COLO829 (cell line): ENCODE measurements at regions not wholly inside any gene's neighbourhood (a gene's known extent, or its start where the extent isn't known, plus 50 kb on each side); places are given as distances from the start of the nearest gene placed in this dataset.

ENCODE experiments used
- DNase-seq: peaks from one replicate; pipeline ENCODE4 v3.0.0; 2012; ENCODE audit warnings: low spot score

- no peak for DNase-seq
Measured at GRCh38 chr2:67625178-67625577, 228.0 kb downstream of the ETAA1 start.

- no peak for DNase-seq
Measured at GRCh38 chr2:67625690-67626475, 228.8 kb downstream of the ETAA1 start.

- DNase-seq, result no peak
Measured at GRCh38 chr2:67626656-67627055, 229.5 kb downstream of the ETAA1 start.

GRCh38 chr2:67627456-67628207 lies 230.5 kb downstream of the ETAA1 start:
- no peak for DNase-seq

GRCh38 chr2:67628892-67629291 lies 231.8 kb downstream of the ETAA1 start:
- DNase-seq, result no peak

- DNase-seq, result no peak
Measured at GRCh38 chr2:67631483-67631882, 234.3 kb downstream of the ETAA1 start.

- DNase-seq, result no peak
Measured at GRCh38 chr2:67633212-67633856, 236.2 kb downstream of the ETAA1 start.

GRCh38 chr2:67638146-67638545 lies 241.0 kb downstream of the ETAA1 start:
- DNase-seq, result no peak

- DNase-seq, result no peak
Measured at GRCh38 chr2:67641312-67642045, 244.3 kb downstream of the ETAA1 start.

- DNase-seq, result no peak
Measured at GRCh38 chr2:67642046-67642382, 244.9 kb downstream of the ETAA1 start.

- no peak for DNase-seq
Measured at GRCh38 chr2:67642961-67643360, 245.8 kb downstream of the ETAA1 start.

- no peak for DNase-seq
Measured at GRCh38 chr2:67645280-67646138, 248.4 kb downstream of the ETAA1 start.

GRCh38 chr2:67646714-67647333 lies 249.7 kb downstream of the ETAA1 start:
- no peak for DNase-seq

- no peak for DNase-seq
Measured at GRCh38 chr2:67649331-67650261, 252.5 kb downstream of the ETAA1 start.

- no peak for DNase-seq
Measured at GRCh38 chr2:67650291-67651133, 253.4 kb downstream of the ETAA1 start.

GRCh38 chr2:67651565-67651964 lies 254.4 kb downstream of the ETAA1 start:
- no peak for DNase-seq

GRCh38 chr2:67652679-67653078 lies 255.5 kb downstream of the ETAA1 start:
- DNase-seq, result no peak

GRCh38 chr2:67656875-67657274 lies 259.7 kb downstream of the ETAA1 start:
- DNase-seq, result no peak

- DNase-seq, result no peak
Measured at GRCh38 chr2:67658820-67659219, 261.7 kb downstream of the ETAA1 start.
